Smooth muscle cell (in vitro differentiated cells): ENCODE measurements at regions not wholly inside any gene's neighbourhood (a gene's known extent, or its start where the extent isn't known, plus 50 kb on each side); places are given as distances from the start of the nearest gene placed in this dataset.

Experiments
- DNase-seq: peaks from one replicate; lab custom pipeline; 2025; ENCODE audit not compliant: unreplicated experiment; lab: John Stamatoyannopoulos, UW
- H2AFZ ChIP-seq: fragments of 200-600 bp; sonication (generic); 2 replicates; pipeline ENCODE4 v1.6.0; 2016; ENCODE audit warnings: antibody characterized with exemption, low read depth, mild to moderate bottlenecking
- H3F3A ChIP-seq: fragments of 200-600 bp; sonication (generic); 2 replicates; pipeline ENCODE4 v1.6.0; 2017; ENCODE audit warnings: antibody characterized with exemption, low read depth
- H3K27ac ChIP-seq: fragments of 200-600 bp; sonication (generic); 2 replicates; pipeline ENCODE4 v1.5.1; 2016; ENCODE audit warnings: low read depth, mild to moderate bottlenecking
- H3K27me3 ChIP-seq: fragments of 200-600 bp; sonication (generic); 2 replicates; pipeline ENCODE4 v1.6.1; 2016; ENCODE audit warnings: low read depth, mild to moderate bottlenecking
- H3K36me3 ChIP-seq: fragments of 200-600 bp; sonication (generic); 2 replicates; pipeline ENCODE4 v1.5.1; 2016; ENCODE audit warnings: low read depth
- H3K4me1 ChIP-seq: fragments of 200-600 bp; sonication (generic); 2 replicates; pipeline ENCODE4 v1.5.1; 2016; ENCODE audit warnings: low read depth
- H3K4me2 ChIP-seq: fragments of 200-600 bp; sonication (generic); 2 replicates; pipeline ENCODE4 v1.6.0; 2016; ENCODE audit warnings: mild to moderate bottlenecking
- H3K4me3 ChIP-seq: fragments of 200-600 bp; sonication (generic); 2 replicates; pipeline ENCODE4 v1.5.1; 2016; ENCODE audit warnings: mild to moderate bottlenecking
- H3K79me2 ChIP-seq: fragments of 200-600 bp; sonication (generic); 2 replicates; pipeline ENCODE4 v1.6.0; 2016; ENCODE audit warnings: low read depth, mild to moderate bottlenecking
- H3K9ac ChIP-seq: fragments of 200-600 bp; sonication (generic); 2 replicates; pipeline ENCODE4 v1.6.0; 2016; ENCODE audit warnings: low read depth
- H3K9me3 ChIP-seq: fragments of 200-600 bp; sonication (generic); replicated peaks from 2 replicates; pipeline ENCODE4 v1.5.1; 2016; ENCODE audit warnings: low read depth
- H4K20me1 ChIP-seq: fragments of 200-600 bp; sonication (generic); 2 replicates; pipeline ENCODE4 v1.6.0; 2016; ENCODE audit warnings: low read depth
- CTCF ChIP-seq: fragments of 200-600 bp; sonication (generic); IDR thresholded peaks from 2 replicates; pipeline ENCODE4 v1.5.1; 2017; ENCODE audit warnings: borderline replicate concordance, mild to moderate bottlenecking, antibody characterized with exemption; ENCODE audit not compliant: insufficient read depth, poor library complexity, severe bottlenecking
- WGBS: methylation state at CpG from one replicate; pipeline ENCODE4 v1.1.7; 2016; ENCODE audit warnings: low lambda C conversion rate; 5-methylcytosine and 5-hydroxymethylcytosine counted together

GRCh38 chr6:112752305-112752704, 405.2 kb downstream of the RFPL4B start:
- no peaks in the 10 kb centered on the region for H3K9me3 ChIP-seq
- H4K20me1 ChIP-seq, result no peaks in the 10 kb centered on the region
- no peak overlapping the region for H2AFZ ChIP-seq
- no peaks in the 10 kb centered on the region for H3K27me3 ChIP-seq
- 89% methylated on average over 2 of the region's 2 CpGs for WGBS
- no peak overlapping the region for H3K27ac ChIP-seq
- H3K36me3 ChIP-seq, result no peaks in the 10 kb centered on the region
- no peak for TF ChIP-seq CTCF
- H3K9ac ChIP-seq, result no peak overlapping the region
- no peak for DNase-seq
- no peaks in the 10 kb centered on the region for H3K79me2 ChIP-seq
- no peaks in the 10 kb centered on the region for H3F3A ChIP-seq
- H3K4me3 ChIP-seq, result no peak overlapping the region
- no peaks in the 10 kb centered on the region for H3K4me1 ChIP-seq
- H3K4me2 ChIP-seq, result no peak overlapping the region

GRCh38 chr6:112752791-112753190, 405.7 kb downstream of the RFPL4B start:
- Histone ChIP-seq H4K20me1 (no peaks in the 10 kb centered on the region), H3K4me2 (no peak overlapping the region), H3K4me3 (no peak overlapping the region), H3K4me1 (no peaks in the 10 kb centered on the region), H3F3A (no peaks in the 10 kb centered on the region), H3K79me2 (no peaks in the 10 kb centered on the region), H2AFZ (no peak overlapping the region), H3K9me3 (no peaks in the 10 kb centered on the region), H3K27ac (no peak overlapping the region), H3K27me3 (no peaks in the 10 kb centered on the region), H3K9ac (no peak overlapping the region), H3K36me3 (no peaks in the 10 kb centered on the region)
- DNase-seq, result no peak
- TF ChIP-seq CTCF, result no peak

GRCh38 chr6:112760831-112761230, 413.7 kb downstream of the RFPL4B start:
- H3F3A ChIP-seq, result no peaks in the 10 kb centered on the region
- H3K9me3 ChIP-seq, result no peaks in the 10 kb centered on the region
- H3K9ac ChIP-seq, result no peak overlapping the region
- H3K27me3 ChIP-seq, result no peaks in the 10 kb centered on the region
- no peaks in the 10 kb centered on the region for H3K36me3 ChIP-seq
- H4K20me1 ChIP-seq, result no peaks in the 10 kb centered on the region
- H3K4me1 ChIP-seq, result peaks cover 13% of the 10 kb centered on the region
- no peak for TF ChIP-seq CTCF
- H3K4me2 ChIP-seq, result no peak overlapping the region
- no peak overlapping the region for H3K27ac ChIP-seq
- H2AFZ ChIP-seq, result no peak overlapping the region
- no peak for DNase-seq
- H3K79me2 ChIP-seq, result no peaks in the 10 kb centered on the region
- no peak overlapping the region for H3K4me3 ChIP-seq

GRCh38 chr6:112761740-112762139, 414.6 kb downstream of the RFPL4B start:
- Histone ChIP-seq H3K9me3 (no peaks in the 10 kb centered on the region), H3K4me3 (no peak overlapping the region), H3K27ac (no peak overlapping the region), H4K20me1 (no peaks in the 10 kb centered on the region), H3F3A (no peaks in the 10 kb centered on the region), H3K9ac (no peak overlapping the region), H3K27me3 (no peaks in the 10 kb centered on the region), H3K36me3 (no peaks in the 10 kb centered on the region), H2AFZ (no peak overlapping the region), H3K79me2 (no peaks in the 10 kb centered on the region), H3K4me1 (peaks cover 13% of the 10 kb centered on the region), H3K4me2 (no peak overlapping the region)
- TF ChIP-seq CTCF, result no peak
- no peak for DNase-seq
- WGBS, result 85% methylated on average over 2 of the region's 2 CpGs
